GM23338 (cell line): ENCODE measurements at regions not wholly inside any gene's neighbourhood (a gene's known extent, or its start where the extent isn't known, plus 50 kb on each side); places are given as distances from the start of the nearest gene placed in this dataset.

Experiments used
- ATAC-seq: fragments of 200-7000 bp; cut with Tn5 transposase; 3 replicates; pipeline ENCODE4 v1.9.1; 2020
- DNase-seq: peaks from one replicate; pipeline ENCODE4 v3.0.0-alpha.2; 2015; ENCODE audit warnings: low spot score
- H2AFZ ChIP-seq: fragments of 200-600 bp; sonication (generic); 2 replicates; pipeline ENCODE4 v1.8.0; 2016; ENCODE audit warnings: antibody characterized with exemption, mild to moderate bottlenecking, moderate library complexity
- H3F3A ChIP-seq: fragments of 200-600 bp; sonication (generic); replicated peaks from 2 replicates; pipeline ENCODE4 v1.8.0; 2017; ENCODE audit warnings: antibody characterized with exemption, mixed run types, low read depth
- H3K27ac ChIP-seq: fragments of 200-600 bp; sonication (generic); 2 replicates; pipeline ENCODE4 v1.6.1; 2016; ENCODE audit warnings: low read depth
- H3K27me3 ChIP-seq: fragments of 200-600 bp; sonication (generic); 2 replicates; pipeline ENCODE4 v1.8.0; 2016; ENCODE audit warnings: mild to moderate bottlenecking, mixed run types, moderate library complexity; ENCODE audit not compliant: insufficient read depth
- H3K36me3 ChIP-seq: fragments of 200-600 bp; sonication (generic); 2 replicates; pipeline ENCODE4 v1.8.0; 2016; ENCODE audit warnings: mild to moderate bottlenecking; ENCODE audit not compliant: insufficient read depth
- H3K4me1 ChIP-seq: fragments of 200-600 bp; sonication (generic); 2 replicates; pipeline ENCODE4 v1.8.0; 2016; ENCODE audit warnings: mild to moderate bottlenecking, moderate library complexity; ENCODE audit not compliant: insufficient read depth
- H3K4me2 ChIP-seq: fragments of 200-600 bp; sonication (generic); 2 replicates; pipeline ENCODE4 v1.7.1; 2017; ENCODE audit warnings: mixed run types
- H3K4me3 ChIP-seq: fragments of 200-600 bp; sonication (generic); 2 replicates; pipeline ENCODE4 v1.6.1; 2016; ENCODE audit warnings: mixed run types
- H3K79me2 ChIP-seq: fragments of 200-600 bp; sonication (generic); replicated peaks from 2 replicates; pipeline ENCODE4 v1.8.0; 2017; ENCODE audit warnings: mild to moderate bottlenecking; ENCODE audit not compliant: insufficient read depth
- H3K9me2 ChIP-seq: fragments of 200-600 bp; sonication (generic); 2 replicates; pipeline ENCODE4 v1.8.0; 2017; ENCODE audit not compliant: insufficient read depth
- H4K20me1 ChIP-seq: fragments of 200-600 bp; sonication (generic); replicated peaks from 2 replicates; pipeline ENCODE4 v1.8.0; 2017; ENCODE audit warnings: mild to moderate bottlenecking; ENCODE audit not compliant: insufficient read depth
- H3K27ac Mint-ChIP-seq: 2 replicates; pipeline ENCODE4 v1.8.0; 2020; ENCODE audit warnings: inconsistent platforms, mild to moderate bottlenecking, moderate library complexity, mixed read lengths
- H3K27me3 Mint-ChIP-seq: 3 replicates; pipeline ENCODE4 v1.8.0; 2022; ENCODE audit warnings: low read depth, mild to moderate bottlenecking, moderate library complexity, mixed read lengths, inconsistent platforms; ENCODE audit not compliant: insufficient read depth, poor library complexity
- H3K36me3 Mint-ChIP-seq: 3 replicates; pipeline ENCODE4 v1.8.0; 2021; ENCODE audit warnings: low read depth, mild to moderate bottlenecking, inconsistent platforms, moderate library complexity, mixed read lengths
- H3K4me1 Mint-ChIP-seq: 3 replicates; pipeline ENCODE4 v1.8.0; 2020; ENCODE audit warnings: mild to moderate bottlenecking, inconsistent platforms, mixed read lengths
- H3K4me3 Mint-ChIP-seq: 3 replicates; pipeline ENCODE4 v1.8.0; 2021; ENCODE audit warnings: moderate library complexity, mild to moderate bottlenecking, inconsistent platforms, mixed read lengths
- H3K9me3 Mint-ChIP-seq: 3 replicates; pipeline ENCODE4 v1.8.0; 2020; ENCODE audit warnings: moderate library complexity, mild to moderate bottlenecking, inconsistent platforms, mixed read lengths
- CREB1 ChIP-seq: fragments of 250-450 bp; sonication (Bioruptor Pico); IDR thresholded peaks from 2 replicates; pipeline ENCODE4 v1.5.0; 2020; ENCODE audit warnings: low read depth, mild to moderate bottlenecking, moderate library complexity
- EZH2 ChIP-seq: fragments of 200-600 bp; sonication (generic); IDR thresholded peaks from one replicate; pipeline ENCODE4 v1.8.0; 2017; ENCODE audit warnings: antibody characterized with exemption, mild to moderate bottlenecking, low read depth; ENCODE audit not compliant: unreplicated experiment
- EZH2phosphoT487 ChIP-seq: fragments of 200-600 bp; sonication (generic); IDR thresholded peaks from one replicate; pipeline ENCODE4 v1.8.1; 2018; ENCODE audit warnings: antibody characterized with exemption; ENCODE audit not compliant: unreplicated experiment
- NANOG ChIP-seq: IDR thresholded peaks from 2 replicates; pipeline ENCODE4 v1.6.1; 2016; ENCODE audit warnings: antibody characterized with exemption, borderline replicate concordance
- ZNF114 ChIP-seq: fragments of 250-450 bp; sonication (Bioruptor Pico); IDR thresholded peaks from 2 replicates; pipeline ENCODE4 v1.5.0; 2020; ENCODE audit warnings: mild to moderate bottlenecking, moderate library complexity
- TF ChIP-seq, protein P1 (sequence below), 2 experiments: fragments of 200-600 bp in 1 of 2; sonication (generic) in 1 of 2; conservative IDR thresholded peaks; 2 replicates each; pipeline versions ENCODE4 v1.5.1 to v1.6.1; 2016 to 2017; ENCODE audit warnings: antibody characterized with exemption in 2 of 2, low read depth in 2 of 2, mild to moderate bottlenecking in 2 of 2, moderate library complexity in 1 of 2
- TF ChIP-seq, protein P2 (sequence below): fragments of 250-450 bp; sonication (Bioruptor Pico); IDR thresholded peaks from 2 replicates; pipeline ENCODE4 v1.5.0; 2020; ENCODE audit warnings: mild to moderate bottlenecking, moderate library complexity

DNA sequence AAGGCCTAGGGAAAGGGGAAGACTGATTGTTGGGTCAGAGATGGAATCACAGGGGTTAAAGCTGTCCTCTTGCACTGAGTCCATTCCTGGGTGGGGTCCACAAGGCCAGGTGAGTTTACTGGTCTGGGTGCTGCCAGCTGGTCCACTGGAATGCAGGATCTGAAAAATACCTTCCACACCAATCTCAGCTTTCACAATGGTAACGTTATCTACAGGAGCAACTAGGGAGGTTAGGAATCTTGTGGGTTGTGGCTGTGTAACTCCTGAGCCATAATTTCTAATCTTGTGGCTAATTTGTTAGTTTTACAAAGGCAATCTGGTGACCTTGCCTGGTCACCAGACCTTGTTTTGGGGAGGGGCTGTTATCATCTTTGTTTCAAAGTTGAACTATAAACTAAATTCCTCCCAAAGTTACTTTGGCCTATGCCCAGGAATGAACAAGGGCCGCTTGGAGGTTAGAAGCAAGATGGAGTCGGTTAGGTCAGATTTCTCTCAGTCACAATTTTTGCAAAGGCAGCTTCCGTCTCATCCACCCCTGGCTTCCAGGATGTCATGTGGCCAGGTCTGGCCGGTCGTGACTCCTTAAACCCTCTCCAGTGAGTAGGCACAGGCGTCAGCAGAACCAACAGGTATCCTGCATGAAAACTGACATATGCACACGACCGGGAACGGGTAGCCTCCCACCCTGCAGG is 123.3 kb upstream of the SH3BP4 start:
- H3K4me3 Mint-ChIP-seq = no peak overlapping the region
- peaks cover 3% of the 10 kb centered on the region; the same call in 1 of the 3 replicates for H3K4me1 Mint-ChIP-seq
- no peaks in the 10 kb centered on the region for H3K9me2 ChIP-seq
- no peaks in the 10 kb centered on the region for H3K36me3 ChIP-seq
- DNase-seq = no peak
- H3K79me2 ChIP-seq = no peaks in the 10 kb centered on the region
- no peak overlapping the region for H3K27ac ChIP-seq
- H3K4me2 ChIP-seq = no peak overlapping the region
- TF ChIP-seq CREB1 (CRISPR knock-in tag) (no peak), NANOG (no peak), EZH2phosphoT487 (no peak), ZNF114 (CRISPR knock-in tag) (no peak), EZH2 (no peak)
- TF ChIP-seq, protein P1, sequence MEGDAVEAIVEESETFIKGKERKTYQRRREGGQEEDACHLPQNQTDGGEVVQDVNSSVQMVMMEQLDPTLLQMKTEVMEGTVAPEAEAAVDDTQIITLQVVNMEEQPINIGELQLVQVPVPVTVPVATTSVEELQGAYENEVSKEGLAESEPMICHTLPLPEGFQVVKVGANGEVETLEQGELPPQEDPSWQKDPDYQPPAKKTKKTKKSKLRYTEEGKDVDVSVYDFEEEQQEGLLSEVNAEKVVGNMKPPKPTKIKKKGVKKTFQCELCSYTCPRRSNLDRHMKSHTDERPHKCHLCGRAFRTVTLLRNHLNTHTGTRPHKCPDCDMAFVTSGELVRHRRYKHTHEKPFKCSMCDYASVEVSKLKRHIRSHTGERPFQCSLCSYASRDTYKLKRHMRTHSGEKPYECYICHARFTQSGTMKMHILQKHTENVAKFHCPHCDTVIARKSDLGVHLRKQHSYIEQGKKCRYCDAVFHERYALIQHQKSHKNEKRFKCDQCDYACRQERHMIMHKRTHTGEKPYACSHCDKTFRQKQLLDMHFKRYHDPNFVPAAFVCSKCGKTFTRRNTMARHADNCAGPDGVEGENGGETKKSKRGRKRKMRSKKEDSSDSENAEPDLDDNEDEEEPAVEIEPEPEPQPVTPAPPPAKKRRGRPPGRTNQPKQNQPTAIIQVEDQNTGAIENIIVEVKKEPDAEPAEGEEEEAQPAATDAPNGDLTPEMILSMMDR (conservative IDR thresholded peaks at IDR 0.05; ENCODE audit: low read depth in 2 of 2) = no peak
- TF ChIP-seq, protein P2, sequence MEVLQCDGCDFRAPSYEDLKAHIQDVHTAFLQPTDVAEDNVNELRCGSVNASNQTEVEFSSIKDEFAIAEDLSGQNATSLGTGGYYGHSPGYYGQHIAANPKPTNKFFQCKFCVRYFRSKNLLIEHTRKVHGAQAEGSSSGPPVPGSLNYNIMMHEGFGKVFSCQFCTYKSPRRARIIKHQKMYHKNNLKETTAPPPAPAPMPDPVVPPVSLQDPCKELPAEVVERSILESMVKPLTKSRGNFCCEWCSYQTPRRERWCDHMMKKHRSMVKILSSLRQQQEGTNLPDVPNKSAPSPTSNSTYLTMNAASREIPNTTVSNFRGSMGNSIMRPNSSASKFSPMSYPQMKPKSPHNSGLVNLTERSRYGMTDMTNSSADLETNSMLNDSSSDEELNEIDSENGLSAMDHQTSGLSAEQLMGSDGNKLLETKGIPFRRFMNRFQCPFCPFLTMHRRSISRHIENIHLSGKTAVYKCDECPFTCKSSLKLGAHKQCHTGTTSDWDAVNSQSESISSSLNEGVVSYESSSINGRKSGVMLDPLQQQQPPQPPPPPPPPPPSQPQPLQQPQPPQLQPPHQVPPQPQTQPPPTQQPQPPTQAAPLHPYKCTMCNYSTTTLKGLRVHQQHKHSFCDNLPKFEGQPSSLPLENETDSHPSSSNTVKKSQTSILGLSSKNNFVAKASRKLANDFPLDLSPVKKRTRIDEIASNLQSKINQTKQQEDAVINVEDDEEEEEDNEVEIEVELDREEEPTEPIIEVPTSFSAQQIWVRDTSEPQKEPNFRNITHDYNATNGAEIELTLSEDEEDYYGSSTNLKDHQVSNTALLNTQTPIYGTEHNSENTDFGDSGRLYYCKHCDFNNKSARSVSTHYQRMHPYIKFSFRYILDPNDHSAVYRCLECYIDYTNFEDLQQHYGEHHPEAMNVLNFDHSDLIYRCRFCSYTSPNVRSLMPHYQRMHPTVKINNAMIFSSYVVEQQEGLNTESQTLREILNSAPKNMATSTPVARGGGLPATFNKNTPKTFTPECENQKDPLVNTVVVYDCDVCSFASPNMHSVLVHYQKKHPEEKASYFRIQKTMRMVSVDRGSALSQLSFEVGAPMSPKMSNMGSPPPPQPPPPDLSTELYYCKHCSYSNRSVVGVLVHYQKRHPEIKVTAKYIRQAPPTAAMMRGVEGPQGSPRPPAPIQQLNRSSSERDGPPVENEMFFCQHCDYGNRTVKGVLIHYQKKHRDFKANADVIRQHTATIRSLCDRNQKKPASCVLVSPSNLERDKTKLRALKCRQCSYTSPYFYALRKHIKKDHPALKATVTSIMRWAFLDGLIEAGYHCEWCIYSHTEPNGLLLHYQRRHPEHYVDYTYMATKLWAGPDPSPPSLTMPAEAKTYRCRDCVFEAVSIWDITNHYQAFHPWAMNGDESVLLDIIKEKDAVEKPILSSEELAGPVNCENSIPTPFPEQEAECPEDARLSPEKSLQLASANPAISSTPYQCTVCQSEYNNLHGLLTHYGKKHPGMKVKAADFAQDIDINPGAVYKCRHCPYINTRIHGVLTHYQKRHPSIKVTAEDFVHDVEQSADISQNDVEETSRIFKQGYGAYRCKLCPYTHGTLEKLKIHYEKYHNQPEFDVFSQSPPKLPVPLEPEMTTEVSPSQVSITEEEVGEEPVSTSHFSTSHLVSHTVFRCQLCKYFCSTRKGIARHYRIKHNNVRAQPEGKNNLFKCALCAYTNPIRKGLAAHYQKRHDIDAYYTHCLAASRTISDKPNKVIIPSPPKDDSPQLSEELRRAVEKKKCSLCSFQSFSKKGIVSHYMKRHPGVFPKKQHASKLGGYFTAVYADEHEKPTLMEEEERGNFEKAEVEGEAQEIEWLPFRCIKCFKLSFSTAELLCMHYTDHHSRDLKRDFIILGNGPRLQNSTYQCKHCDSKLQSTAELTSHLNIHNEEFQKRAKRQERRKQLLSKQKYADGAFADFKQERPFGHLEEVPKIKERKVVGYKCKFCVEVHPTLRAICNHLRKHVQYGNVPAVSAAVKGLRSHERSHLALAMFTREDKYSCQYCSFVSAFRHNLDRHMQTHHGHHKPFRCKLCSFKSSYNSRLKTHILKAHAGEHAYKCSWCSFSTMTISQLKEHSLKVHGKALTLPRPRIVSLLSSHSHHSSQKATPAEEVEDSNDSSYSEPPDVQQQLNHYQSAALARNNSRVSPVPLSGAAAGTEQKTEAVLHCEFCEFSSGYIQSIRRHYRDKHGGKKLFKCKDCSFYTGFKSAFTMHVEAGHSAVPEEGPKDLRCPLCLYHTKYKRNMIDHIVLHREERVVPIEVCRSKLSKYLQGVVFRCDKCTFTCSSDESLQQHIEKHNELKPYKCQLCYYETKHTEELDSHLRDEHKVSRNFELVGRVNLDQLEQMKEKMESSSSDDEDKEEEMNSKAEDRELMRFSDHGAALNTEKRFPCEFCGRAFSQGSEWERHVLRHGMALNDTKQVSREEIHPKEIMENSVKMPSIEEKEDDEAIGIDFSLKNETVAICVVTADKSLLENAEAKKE = no peak
- no peaks in the 10 kb centered on the region for H3K27me3 ChIP-seq
- H4K20me1 ChIP-seq = no peaks in the 10 kb centered on the region
- ATAC-seq = no peak
- H3K27me3 Mint-ChIP-seq = peaks cover 3% of the 10 kb centered on the region
- no peaks in the 10 kb centered on the region for H3K36me3 Mint-ChIP-seq
- H3K9me3 Mint-ChIP-seq = no peaks in the 10 kb centered on the region
- no peaks in the 10 kb centered on the region for H3F3A ChIP-seq
- no peak overlapping the region for H3K27ac Mint-ChIP-seq
- no peak overlapping the region for H3K4me3 ChIP-seq
- H2AFZ ChIP-seq = no peak overlapping the region
- H3K4me1 ChIP-seq = no peaks in the 10 kb centered on the region
